H9 (cell line): ENCODE measurements at regions not wholly inside any gene's neighbourhood (a gene's known extent, or its start where the extent isn't known, plus 50 kb on each side); places are given as distances from the start of the nearest gene placed in this dataset.

Source experiments
- DNase-seq: peaks from one replicate; pipeline ENCODE4 v3.0.0-alpha.2; 2017
- H2AFZ ChIP-seq: one replicate; pipeline ENCODE4 v1.6.1; 2013; ENCODE audit warnings: mild to moderate bottlenecking, low read length, control low read depth, moderate library complexity
- H2AK5ac ChIP-seq: 2 replicates; pipeline ENCODE4 v1.6.1; 2013; ENCODE audit warnings: low read length, control low read depth, mixed read lengths; ENCODE audit not compliant: insufficient read length
- H2BK120ac ChIP-seq: one replicate; pipeline ENCODE4 v1.6.1; 2013; ENCODE audit warnings: low read depth, mild to moderate bottlenecking, low read length, control low read depth, inconsistent platforms; ENCODE audit not compliant: poor library complexity, severe bottlenecking
- H2BK12ac ChIP-seq: 2 replicates; pipeline ENCODE4 v1.6.1; 2013; ENCODE audit warnings: low read length, control low read depth, mixed read lengths, low read depth; ENCODE audit not compliant: insufficient read length
- H2BK15ac ChIP-seq: 2 replicates; pipeline ENCODE4 v1.6.1; 2013; ENCODE audit warnings: low read depth, low read length, control low read depth
- H2BK20ac ChIP-seq: one replicate; pipeline ENCODE4 v1.6.1; 2013; ENCODE audit warnings: low read depth, mild to moderate bottlenecking, low read length, control low read depth, inconsistent platforms; ENCODE audit not compliant: poor library complexity, severe bottlenecking
- H2BK5ac ChIP-seq: 2 replicates; pipeline ENCODE4 v1.6.1; 2013; ENCODE audit warnings: low read length, control low read depth, mixed read lengths; ENCODE audit not compliant: insufficient read length
- H3K14ac ChIP-seq: 2 replicates; pipeline ENCODE4 v1.6.1; 2013; ENCODE audit warnings: low read length, control low read depth; ENCODE audit not compliant: insufficient read depth
- H3K18ac ChIP-seq: 2 replicates; pipeline ENCODE4 v1.6.1; 2013; ENCODE audit warnings: low read depth, mild to moderate bottlenecking, mixed read lengths, low read length, control low read depth; ENCODE audit not compliant: insufficient read length
- H3K23ac ChIP-seq: 2 replicates; pipeline ENCODE4 v1.6.1; 2013; ENCODE audit warnings: low read length, control low read depth, mixed read lengths, low read depth; ENCODE audit not compliant: insufficient read length
- H3K23me2 ChIP-seq: 2 replicates; pipeline ENCODE4 v1.6.1; 2013; ENCODE audit warnings: low read depth, mild to moderate bottlenecking, mixed read lengths, low read length, control low read depth; ENCODE audit not compliant: insufficient read length, poor library complexity, severe bottlenecking
- H3K27ac ChIP-seq: 2 replicates; pipeline ENCODE4 v1.5.1; 2013; ENCODE audit warnings: low read length, control low read depth, mixed read lengths, low read depth; ENCODE audit not compliant: insufficient read length
- H3K27me3 ChIP-seq: 2 replicates; pipeline ENCODE4 v1.6.1; 2013; ENCODE audit warnings: low read length, control low read depth, inconsistent platforms; ENCODE audit not compliant: insufficient read depth
- H3K4ac ChIP-seq: 2 replicates; pipeline ENCODE4 v1.6.1; 2013; ENCODE audit warnings: low read depth, mild to moderate bottlenecking, control low read depth, inconsistent platforms, low read length, moderate library complexity
- H3K4me1 ChIP-seq: 2 replicates; pipeline ENCODE4 v1.6.1; 2013; ENCODE audit warnings: low read length, control low read depth, inconsistent platforms; ENCODE audit not compliant: insufficient read depth
- H3K4me2 ChIP-seq: 2 replicates; pipeline ENCODE4 v1.6.1; 2013; ENCODE audit warnings: low read length, control low read depth, mixed read lengths; ENCODE audit not compliant: insufficient read length, insufficient read depth
- H3K56ac ChIP-seq: 2 replicates; pipeline ENCODE4 v1.6.1; 2013; ENCODE audit warnings: low read depth, mild to moderate bottlenecking, mixed read lengths, low read length, control low read depth; ENCODE audit not compliant: insufficient read length
- H3K79me1 ChIP-seq: 2 replicates; pipeline ENCODE4 v1.6.1; 2013; ENCODE audit warnings: low read depth, mild to moderate bottlenecking, moderate library complexity, low read length, control low read depth, inconsistent platforms; ENCODE audit not compliant: insufficient read depth, poor library complexity, severe bottlenecking
- H3K79me2 ChIP-seq: 2 replicates; pipeline ENCODE4 v1.6.1; 2013; ENCODE audit warnings: low read length, control low read depth, inconsistent platforms; ENCODE audit not compliant: insufficient read depth
- H3K9ac ChIP-seq: 2 replicates; pipeline ENCODE4 v1.6.1; 2013; ENCODE audit warnings: low read length, control low read depth, mixed read lengths; ENCODE audit not compliant: insufficient read length; ENCODE audit errors: extremely low read depth
- H3K9me3 ChIP-seq: one replicate; pipeline ENCODE4 v1.6.1; 2013; ENCODE audit warnings: low read depth, low read length, inconsistent platforms; ENCODE audit not compliant: control insufficient read depth
- H3T11ph ChIP-seq: one replicate; pipeline ENCODE4 v1.6.1; 2013; ENCODE audit warnings: mild to moderate bottlenecking, low read length, control low read depth, inconsistent platforms
- H4K20me1 ChIP-seq: one replicate; pipeline ENCODE4 v1.6.1; 2013; ENCODE audit not compliant: control insufficient read depth, insufficient read length, insufficient read depth
- H4K5ac ChIP-seq: 2 replicates; pipeline ENCODE4 v1.6.1; 2013; ENCODE audit warnings: low read depth, mild to moderate bottlenecking, mixed read lengths, low read length, control low read depth; ENCODE audit not compliant: insufficient read length
- H4K8ac ChIP-seq: replicated peaks from 2 replicates; pipeline ENCODE4 v1.6.1; 2013; ENCODE audit warnings: low read length, control low read depth, mixed read lengths, low read depth; ENCODE audit not compliant: insufficient read length
- H4K91ac ChIP-seq: 2 replicates; pipeline ENCODE4 v1.6.1; 2013; ENCODE audit warnings: low read depth, mild to moderate bottlenecking, moderate library complexity, mixed read lengths, low read length, control low read depth; ENCODE audit not compliant: insufficient read length
- H3K27ac Mint-ChIP-seq, 3 experiments: 2 replicates in 2 of 3; 3 replicates in 1 of 3; pipeline ENCODE4 v1.8.0; 2020 to 2021; ENCODE audit warnings: mixed read lengths in 3 of 3, mild to moderate bottlenecking in 1 of 3, moderate library complexity in 1 of 3
- H3K27me3 Mint-ChIP-seq: 2 replicates; pipeline ENCODE4 v1.8.0; 2021; ENCODE audit warnings: low read depth, mild to moderate bottlenecking, moderate library complexity, mixed read lengths
- H3K36me3 Mint-ChIP-seq, 3 experiments: 2 replicates in 2 of 3; 3 replicates in 1 of 3; pipeline ENCODE4 v1.8.0; 2020 to 2021; ENCODE audit warnings: low read depth in 3 of 3, mixed read lengths in 3 of 3; ENCODE audit not compliant: insufficient read depth in 1 of 3
- H3K4me1 Mint-ChIP-seq, 2 experiments: 2 replicates each; pipeline ENCODE4 v1.8.0; 2020; ENCODE audit warnings: mixed read lengths in 2 of 2
- H3K4me3 Mint-ChIP-seq, 2 experiments: 2 replicates in 1 of 2; 3 replicates in 1 of 2; pipeline ENCODE4 v1.8.0; 2020 to 2021; ENCODE audit warnings: mild to moderate bottlenecking in 2 of 2, mixed read lengths in 2 of 2, moderate library complexity in 1 of 2
- H3K9me3 Mint-ChIP-seq, 2 experiments: 2 replicates in 1 of 2; 3 replicates in 1 of 2; pipeline ENCODE4 v1.8.0; 2020; ENCODE audit warnings: mild to moderate bottlenecking in 2 of 2, mixed read lengths in 2 of 2, moderate library complexity in 1 of 2
- CTCF ChIP-seq: fragments of 200-600 bp; sonication (generic); conservative IDR thresholded peaks from 3 replicates; pipeline ENCODE4 v1.8.0; 2021; ENCODE audit warnings: antibody characterized with exemption, mild to moderate bottlenecking
- WGBS: extraction: QIAGEN DNeasy Blood & Tissue Kit; methylation state at CpG from one replicate; pipeline ENCODE4 v1.1.7; 2013; ENCODE audit warnings: missing lambda C conversion rate, low lambda C conversion rate, mixed read lengths; ENCODE audit not compliant: insufficient read length; ENCODE audit errors: extremely low coverage; 5-methylcytosine and 5-hydroxymethylcytosine counted together

GRCh38 chr4:1573830-1574459 is 110.2 kb downstream of the FAM53A start:
- Histone ChIP-seq H3K4ac (no peak overlapping the region), H4K8ac (no peak overlapping the region), H2BK15ac (no peak overlapping the region), H2AFZ (no peak overlapping the region), H3K9me3 (no peaks in the 10 kb centered on the region), H2BK120ac (no peak overlapping the region), H4K20me1 (no peaks in the 10 kb centered on the region), H3K79me2 (no peaks in the 10 kb centered on the region), H4K5ac (no peak overlapping the region), H3K18ac (no peak overlapping the region), H2BK12ac (no peak overlapping the region), H3K27me3 (no peaks in the 10 kb centered on the region; the same call in 1 of the 2 replicates), H3K23me2 (peaks cover 7% of the 10 kb centered on the region), H2BK5ac (no peak overlapping the region), H4K91ac (no peak overlapping the region), H3K79me1 (no peaks in the 10 kb centered on the region), H3K14ac (no peak overlapping the region), H2BK20ac (no peak overlapping the region), H3T11ph (no peak overlapping the region), H3K27ac (no peak overlapping the region), H3K9ac (no peak overlapping the region), H3K56ac (no peak overlapping the region), H3K23ac (no peak overlapping the region), H2AK5ac (no peak overlapping the region), H3K4me2 (no peak overlapping the region), H3K4me1 (peaks cover 10% of the 10 kb centered on the region; the same call in 1 of the 2 replicates)
- no peak for TF ChIP-seq CTCF
- Mint-ChIP-seq H3K27me3 (peaks cover 22% of the 10 kb centered on the region), H3K4me1 (peaks cover 25 to 60% of the 10 kb centered on the region in 2 experiments), H3K4me3 (no peak overlapping the region), H3K9me3 (peaks cover 0 to 2% of the 10 kb centered on the region in 2 experiments; a peak in 1 of 5 replicates), H3K36me3 (no peaks in the 10 kb centered on the region), H3K27ac (no peak overlapping the region)
- DNase-seq: no peak
- no CpG with 5 or more reads among the region's 13 CpGs for WGBS
